KMS-11 (cell line): ENCODE measurements at regions not wholly inside any gene's neighbourhood (a gene's known extent, or its start where the extent isn't known, plus 50 kb on each side); places are given as distances from the start of the nearest gene placed in this dataset.

Experiments used
- H2AFZ ChIP-seq: fragments of 200-600 bp; sonication (generic); 2 replicates; pipeline ENCODE4 v1.6.1; 2016; ENCODE audit warnings: antibody characterized with exemption, mixed run types, low read depth
- H3K27ac ChIP-seq: fragments of 200-600 bp; sonication (generic); 2 replicates; pipeline ENCODE4 v1.6.1; 2016; ENCODE audit warnings: mild to moderate bottlenecking, mixed run types
- H3K27me3 ChIP-seq: fragments of 200-600 bp; sonication (generic); 2 replicates; pipeline ENCODE4 v1.6.1; 2017; ENCODE audit warnings: mild to moderate bottlenecking, low read depth, mixed run types, moderate library complexity; ENCODE audit not compliant: insufficient read depth
- H3K36me3 ChIP-seq: fragments of 200-600 bp; sonication (generic); 2 replicates; pipeline ENCODE4 v1.6.1; 2017; ENCODE audit warnings: mild to moderate bottlenecking, mixed run types; ENCODE audit not compliant: insufficient read depth
- H3K4me1 ChIP-seq: fragments of 200-600 bp; sonication (generic); 2 replicates; pipeline ENCODE4 v1.6.1; 2016; ENCODE audit warnings: mild to moderate bottlenecking, low read depth, mixed run types; ENCODE audit not compliant: poor library complexity, severe bottlenecking
- H3K4me2 ChIP-seq: fragments of 200-600 bp; sonication (generic); 2 replicates; pipeline ENCODE4 v1.7.0; 2016; ENCODE audit warnings: mild to moderate bottlenecking, mixed run types
- H3K4me3 ChIP-seq: fragments of 200-600 bp; sonication (generic); IDR thresholded peaks from 2 replicates; pipeline ENCODE4 v1.6.1; 2017; ENCODE audit warnings: low read depth, low read length, mixed read lengths; ENCODE audit not compliant: insufficient read depth
- H3K79me2 ChIP-seq: fragments of 200-600 bp; sonication (generic); 2 replicates; pipeline ENCODE4 v1.6.1; 2016; ENCODE audit warnings: low read depth, mixed run types; ENCODE audit not compliant: insufficient read depth
- H3K9ac ChIP-seq: fragments of 200-600 bp; sonication (generic); 2 replicates; pipeline ENCODE4 v1.6.1; 2016; ENCODE audit warnings: mild to moderate bottlenecking, mixed run types
- H4K20me1 ChIP-seq: fragments of 200-600 bp; sonication (generic); 2 replicates; pipeline ENCODE4 v1.6.1; 2016; ENCODE audit warnings: mild to moderate bottlenecking, mixed run types; ENCODE audit not compliant: insufficient read depth
- TF ChIP-seq, protein P1 (sequence below): fragments of 200-600 bp; sonication (generic); conservative IDR thresholded peaks from 2 replicates; pipeline ENCODE4 v1.6.1; 2017; ENCODE audit warnings: low read depth, mild to moderate bottlenecking, antibody characterized with exemption, low read length, moderate library complexity, mixed read lengths

GRCh38 chr5:51958473-51958872 lies 575.2 kb downstream of the ISL1 start:
- Histone ChIP-seq H3K4me3 (no peak overlapping the region), H3K9ac (no peak overlapping the region), H3K79me2 (no peaks in the 10 kb centered on the region), H2AFZ (no peak overlapping the region), H3K27me3 (no peaks in the 10 kb centered on the region), H3K36me3 (no peaks in the 10 kb centered on the region), H3K4me2 (no peak overlapping the region), H4K20me1 (no peaks in the 10 kb centered on the region), H3K27ac (no peak overlapping the region), H3K4me1 (no peaks in the 10 kb centered on the region)
- TF ChIP-seq, protein P1, sequence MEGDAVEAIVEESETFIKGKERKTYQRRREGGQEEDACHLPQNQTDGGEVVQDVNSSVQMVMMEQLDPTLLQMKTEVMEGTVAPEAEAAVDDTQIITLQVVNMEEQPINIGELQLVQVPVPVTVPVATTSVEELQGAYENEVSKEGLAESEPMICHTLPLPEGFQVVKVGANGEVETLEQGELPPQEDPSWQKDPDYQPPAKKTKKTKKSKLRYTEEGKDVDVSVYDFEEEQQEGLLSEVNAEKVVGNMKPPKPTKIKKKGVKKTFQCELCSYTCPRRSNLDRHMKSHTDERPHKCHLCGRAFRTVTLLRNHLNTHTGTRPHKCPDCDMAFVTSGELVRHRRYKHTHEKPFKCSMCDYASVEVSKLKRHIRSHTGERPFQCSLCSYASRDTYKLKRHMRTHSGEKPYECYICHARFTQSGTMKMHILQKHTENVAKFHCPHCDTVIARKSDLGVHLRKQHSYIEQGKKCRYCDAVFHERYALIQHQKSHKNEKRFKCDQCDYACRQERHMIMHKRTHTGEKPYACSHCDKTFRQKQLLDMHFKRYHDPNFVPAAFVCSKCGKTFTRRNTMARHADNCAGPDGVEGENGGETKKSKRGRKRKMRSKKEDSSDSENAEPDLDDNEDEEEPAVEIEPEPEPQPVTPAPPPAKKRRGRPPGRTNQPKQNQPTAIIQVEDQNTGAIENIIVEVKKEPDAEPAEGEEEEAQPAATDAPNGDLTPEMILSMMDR: no peak

GRCh38 chr5:51960617-51961121 lies 577.4 kb downstream of the ISL1 start:
- H4K20me1 ChIP-seq: no peaks in the 10 kb centered on the region
- TF ChIP-seq, protein P1: no peak; the same call in 1 of the 2 replicates
- H3K9ac ChIP-seq: no peak overlapping the region
- H3K27me3 ChIP-seq: no peaks in the 10 kb centered on the region
- no peaks in the 10 kb centered on the region for H3K36me3 ChIP-seq
- H3K4me1 ChIP-seq: no peaks in the 10 kb centered on the region
- H3K4me2 ChIP-seq: no peak overlapping the region
- H3K27ac ChIP-seq: no peak overlapping the region
- H3K79me2 ChIP-seq: no peaks in the 10 kb centered on the region
- no peak overlapping the region for H2AFZ ChIP-seq
- H3K4me3 ChIP-seq: no peak overlapping the region

GRCh38 chr5:51961154-51961562 lies 577.9 kb downstream of the ISL1 start:
- no peaks in the 10 kb centered on the region for H4K20me1 ChIP-seq
- H3K4me2 ChIP-seq: no peak overlapping the region
- H3K79me2 ChIP-seq: no peaks in the 10 kb centered on the region
- no peaks in the 10 kb centered on the region for H3K4me1 ChIP-seq
- no peak overlapping the region for H2AFZ ChIP-seq
- TF ChIP-seq, protein P1: no peak
- no peaks in the 10 kb centered on the region for H3K36me3 ChIP-seq
- H3K27ac ChIP-seq: no peak overlapping the region
- no peak overlapping the region for H3K4me3 ChIP-seq
- H3K9ac ChIP-seq: no peak overlapping the region
- H3K27me3 ChIP-seq: no peaks in the 10 kb centered on the region

GRCh38 chr5:51968756-51969155 lies 585.5 kb downstream of the ISL1 start:
- Histone ChIP-seq H3K9ac (no peak overlapping the region), H2AFZ (no peak overlapping the region), H3K27me3 (no peaks in the 10 kb centered on the region), H3K27ac (no peak overlapping the region), H3K79me2 (no peaks in the 10 kb centered on the region), H3K4me2 (no peak overlapping the region), H4K20me1 (no peaks in the 10 kb centered on the region), H3K4me3 (no peak overlapping the region), H3K4me1 (no peaks in the 10 kb centered on the region), H3K36me3 (no peaks in the 10 kb centered on the region)
- TF ChIP-seq, protein P1: no peak
